NOMO-1 (cell line): ENCODE measurements at regions not wholly inside any gene's neighbourhood (a gene's known extent, or its start where the extent isn't known, plus 50 kb on each side); places are given as distances from the start of the nearest gene placed in this dataset.
A peak's percentile ranks its signal among the peaks of the same experiment; 100 is the strongest.
"Not testable (repeated sequence)": the region's sequence is repeated elsewhere in the genome, so short reads cannot be mapped to it uniquely, and the experiment has no call there.

Experiments
- DNase-seq, 2 experiments: peaks; one replicate each; lab custom pipeline; 2025; ENCODE audit not compliant: unreplicated experiment in 2 of 2; lab: John Stamatoyannopoulos, UW

GRCh38 chr2:147439986-147440385, 404.8 kb upstream of the ACVR2A start:
- no peak for DNase-seq

- DNase-seq, result no peak
Measured at GRCh38 chr2:147438882-147439281, 405.9 kb upstream of the ACVR2A start.

GRCh38 chr2:147433822-147434221, 411.0 kb upstream of the ACVR2A start:
- no peak for DNase-seq

GRCh38 chr2:147430408-147430807, 414.4 kb upstream of the ACVR2A start:
- no peak for DNase-seq

- no peak for DNase-seq
Measured at GRCh38 chr2:147428120-147428747, 416.6 kb upstream of the ACVR2A start.

DNA sequence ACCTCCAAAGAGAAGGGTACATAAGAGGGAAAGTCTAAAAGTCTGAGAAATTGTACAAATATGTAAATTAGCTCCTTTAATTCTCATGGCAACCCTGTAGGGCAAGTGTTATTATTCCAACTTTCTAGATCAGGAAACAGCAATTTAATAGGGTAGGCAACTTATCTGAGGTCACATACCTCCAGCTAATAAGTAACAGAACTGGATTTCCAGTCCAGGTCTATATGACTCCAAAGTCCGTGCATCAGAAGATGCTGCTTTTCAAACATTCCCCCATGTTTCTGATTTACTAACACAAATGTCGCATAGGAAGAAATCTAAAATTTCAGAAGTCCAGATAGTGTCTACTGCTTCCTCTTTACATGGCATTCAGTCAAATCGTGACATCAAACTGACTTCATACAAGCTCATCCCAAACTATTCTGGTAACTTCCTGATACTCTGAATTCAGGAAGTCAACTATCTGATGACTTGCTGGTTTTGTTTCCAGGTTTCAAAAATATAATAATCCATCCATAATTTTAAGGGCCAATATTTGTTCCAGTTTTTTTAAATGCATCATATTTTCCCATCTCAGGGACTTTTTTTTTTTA, 419.3 kb upstream of the ACVR2A start:
- DNase-seq, result peak in 1 of 2 experiments; percentile 1

- no peak for DNase-seq
Measured at GRCh38 chr2:147424766-147425165, 420.1 kb upstream of the ACVR2A start.

DNA sequence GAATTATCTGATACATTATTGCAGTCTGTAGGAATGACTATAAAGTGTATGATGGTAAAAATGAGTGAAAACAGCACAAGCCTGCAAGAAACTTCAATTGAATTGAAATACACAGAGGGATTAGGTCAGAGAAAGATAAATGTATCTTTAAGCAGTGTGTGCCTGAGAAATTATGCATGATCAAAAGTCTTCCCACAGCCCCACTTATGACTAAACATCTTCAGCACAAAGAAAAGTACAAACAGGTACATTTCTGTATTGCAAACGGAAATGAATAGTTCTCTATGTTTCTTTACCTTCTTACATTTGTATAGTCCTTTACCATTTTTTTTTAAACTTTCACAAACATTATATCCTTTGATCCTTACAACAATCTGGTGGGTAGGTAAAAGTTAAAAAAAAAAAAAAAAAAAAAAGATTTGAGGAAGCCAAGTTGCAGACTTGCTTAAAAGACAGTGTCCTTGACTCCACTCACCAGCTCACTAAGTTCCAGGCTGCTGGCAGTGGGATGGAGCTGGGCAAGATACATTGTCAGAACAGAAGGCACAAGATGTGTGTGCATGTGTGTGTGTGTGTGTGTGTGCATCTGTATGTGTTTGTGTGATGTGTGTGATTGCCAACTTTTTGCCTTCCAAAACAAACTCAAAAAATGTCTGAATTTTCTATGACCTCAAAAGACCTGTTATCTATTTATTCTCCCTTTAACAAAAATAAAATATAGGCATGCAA, 423.7 kb upstream of the ACVR2A start:
- no peak for DNase-seq

DNA sequence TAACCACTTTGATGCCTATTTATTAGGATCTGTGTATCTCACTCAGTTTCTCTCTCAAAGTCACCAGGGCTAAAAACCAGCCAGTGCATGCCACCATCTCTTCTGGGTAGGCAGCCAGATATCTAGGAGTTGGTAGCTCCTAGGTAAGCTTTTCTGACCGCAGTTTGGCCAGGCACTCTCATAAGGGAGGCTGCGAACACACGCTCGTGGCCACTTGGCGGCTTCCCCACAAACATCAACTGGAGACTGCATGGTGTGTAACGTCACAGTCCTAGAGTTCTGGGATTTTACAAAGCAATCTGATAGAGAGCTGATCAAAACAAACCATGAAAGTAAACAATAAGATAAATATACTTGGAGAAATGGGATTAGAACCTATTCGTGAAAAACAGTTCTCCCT, 424.3 kb upstream of the ACVR2A start:
- DNase-seq, result no peak

- no peak for DNase-seq
Measured at GRCh38 chr2:147416099-147416498, 428.7 kb upstream of the ACVR2A start.

- not testable (repeated sequence) for DNase-seq
Measured at GRCh38 chr2:147414656-147415055, 430.2 kb upstream of the ACVR2A start.

DNA sequence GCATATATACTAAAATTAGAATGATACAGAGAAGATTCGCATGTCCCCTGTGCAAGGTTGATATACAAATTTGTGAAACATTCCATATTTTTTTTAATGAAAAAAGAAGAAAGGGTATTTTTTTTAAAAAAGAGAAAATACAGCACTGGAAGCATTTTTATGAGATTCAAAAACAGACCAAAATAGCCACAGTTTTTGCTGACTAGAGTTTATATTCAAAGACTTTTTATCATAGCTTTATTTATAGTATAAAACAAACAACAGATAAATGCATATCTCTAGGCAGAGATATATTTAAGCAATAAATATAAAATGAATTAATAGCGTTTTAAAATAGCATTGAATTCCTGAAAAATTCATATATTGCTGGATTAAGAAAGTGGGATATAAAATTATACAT, 436.5 kb upstream of the ACVR2A start:
- no peak for DNase-seq

DNA sequence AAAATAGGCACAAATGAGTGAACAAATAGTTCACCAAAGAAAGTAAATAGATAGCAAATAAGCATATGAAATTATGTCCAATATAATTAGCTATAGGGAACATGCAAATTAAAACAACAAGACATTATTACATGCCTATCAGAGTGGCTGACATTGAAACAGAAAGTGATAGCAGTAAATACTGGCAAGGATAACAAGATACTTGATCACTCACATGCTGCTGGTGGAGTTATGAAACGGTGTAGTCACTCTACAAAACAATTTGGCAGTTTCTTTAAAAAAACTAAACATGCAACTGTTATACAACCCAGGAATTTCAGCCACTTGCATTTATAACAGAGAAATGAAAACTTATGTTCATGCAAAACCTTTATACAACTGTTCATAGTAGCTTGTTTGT, 439.2 kb upstream of the ACVR2A start:
- no peak for DNase-seq

DNA sequence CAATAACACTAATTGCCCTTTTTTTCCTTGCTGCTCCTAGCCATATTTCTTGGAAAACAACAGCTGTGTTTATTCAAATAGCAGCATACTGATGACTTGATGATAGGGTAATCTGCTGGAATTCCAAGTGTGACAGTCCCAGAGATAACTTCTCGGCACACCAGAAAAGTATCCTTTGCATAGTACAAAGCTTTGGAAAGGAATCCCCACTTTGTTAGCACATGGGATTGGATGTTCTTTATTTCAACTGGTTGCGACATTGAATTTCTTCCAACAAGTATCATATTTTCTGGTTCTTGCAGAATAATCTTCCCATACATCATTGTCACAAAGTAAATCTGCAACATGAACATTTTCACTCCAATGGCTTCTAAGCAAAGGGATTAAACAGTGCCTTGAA, 445.8 kb upstream of the ACVR2A start:
- no peak for DNase-seq

GRCh38 chr2:147398301-147398700, 446.5 kb upstream of the ACVR2A start:
- DNase-seq, result no peak

DNA sequence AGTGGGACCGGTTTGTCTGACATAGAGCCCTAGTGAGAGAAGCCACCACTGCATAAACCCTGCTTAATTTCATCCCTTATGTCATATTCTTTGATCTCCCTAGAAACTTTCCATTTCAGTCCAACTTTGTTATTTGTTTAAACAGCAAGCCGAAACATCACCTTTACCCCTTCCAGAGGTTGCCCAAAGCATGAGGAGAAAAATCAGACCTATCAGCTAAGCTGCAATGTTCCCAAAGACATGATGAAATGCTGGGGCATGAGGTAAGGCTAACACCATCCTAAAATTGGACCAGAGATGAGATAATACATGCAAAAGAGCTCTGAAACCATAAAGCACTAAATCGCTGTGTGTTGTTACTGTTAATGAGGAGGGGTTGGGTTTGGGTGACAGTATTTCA, 447.9 kb upstream of the ACVR2A start:
- DNase-seq, result no peak

DNA sequence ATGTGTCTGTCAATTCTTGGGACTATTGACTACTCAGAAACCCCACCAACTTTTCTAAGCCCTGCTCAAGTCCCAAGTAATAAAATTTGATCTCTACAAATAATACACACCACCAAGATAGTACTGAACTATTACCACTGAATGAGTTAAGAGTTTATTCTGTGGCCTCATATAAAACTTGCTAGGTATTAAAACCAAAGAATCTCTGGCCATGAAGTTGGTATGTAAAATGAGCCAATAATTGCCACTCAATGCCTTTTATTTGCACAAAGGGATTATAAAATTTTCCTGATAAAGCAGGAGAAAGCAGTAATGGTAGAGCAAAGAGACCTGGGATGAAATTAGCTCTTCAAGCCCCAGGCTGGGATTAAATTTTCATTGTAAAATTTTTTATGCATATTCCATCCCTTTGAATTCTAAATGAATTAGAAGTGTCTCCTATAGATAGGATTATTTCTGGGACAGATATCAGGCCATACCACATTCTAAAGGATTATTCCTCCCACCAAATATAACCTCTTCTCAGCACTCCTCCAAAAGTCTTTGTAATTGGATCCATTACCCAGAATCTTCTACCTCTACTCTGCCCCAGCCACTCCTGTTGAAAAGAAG, 450.5 kb upstream of the ACVR2A start:
- no peak for DNase-seq

DNA sequence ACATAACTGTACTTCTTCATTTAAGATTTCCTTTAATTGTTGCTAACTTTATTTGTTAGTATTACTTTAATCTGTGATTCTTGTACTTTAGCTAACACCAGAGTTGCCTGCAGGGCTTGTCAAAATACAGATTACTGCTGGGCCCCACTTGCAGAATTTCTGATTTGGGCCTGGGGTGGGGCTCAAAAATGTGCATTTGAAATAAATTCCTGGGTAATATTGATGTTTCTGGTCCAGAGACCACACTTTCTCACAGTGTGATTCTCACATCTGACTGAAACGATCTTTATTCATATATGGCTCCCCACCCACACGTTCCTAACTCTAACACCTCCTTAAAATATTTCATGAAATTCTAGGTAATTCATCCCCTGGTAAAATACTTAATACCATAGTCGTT, 452.6 kb upstream of the ACVR2A start:
- no peak for DNase-seq

GRCh38 chr2:147390475-147390874, 454.4 kb upstream of the ACVR2A start:
- DNase-seq, result no peak

GRCh38 chr2:147389218-147389617, 455.6 kb upstream of the ACVR2A start:
- no peak for DNase-seq

GRCh38 chr2:147388217-147388616, 456.6 kb upstream of the ACVR2A start:
- no peak for DNase-seq

DNA sequence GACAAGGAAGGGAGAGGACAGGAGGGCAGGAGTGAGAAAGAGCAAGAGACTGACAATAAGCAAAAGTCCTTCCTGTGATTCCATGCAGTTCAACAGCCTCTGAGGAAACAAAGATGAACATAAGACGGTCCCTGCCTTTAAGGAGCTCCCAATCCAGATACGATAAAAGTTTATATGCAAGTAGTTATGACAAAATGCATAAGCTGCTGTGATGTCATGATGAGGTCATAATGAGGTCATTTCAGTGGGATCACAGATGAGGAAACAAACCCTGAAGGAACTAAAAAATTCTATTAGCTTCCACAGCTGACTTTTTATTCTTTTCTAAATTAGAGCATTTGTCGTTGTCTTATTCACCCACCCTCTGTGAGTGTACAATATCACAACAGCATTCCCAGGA, 458.5 kb upstream of the ACVR2A start:
- DNase-seq, result no peak
